IPS-18c (cell line): ENCODE measurements at regions not wholly inside any gene's neighbourhood (a gene's known extent, or its start where the extent isn't known, plus 50 kb on each side); places are given as distances from the start of the nearest gene placed in this dataset.
"Not testable (repeated sequence)": the region's sequence is repeated elsewhere in the genome, so short reads cannot be mapped to it uniquely, and the experiment has no call there.

Source experiments
- H3K4me3 ChIP-seq: 2 replicates; pipeline ENCODE4 v1.7.0; 2013; ENCODE audit warnings: low read depth, mild to moderate bottlenecking, low read length, moderate library complexity; ENCODE audit not compliant: insufficient read depth
- H3K9me3 ChIP-seq: one replicate; pipeline ENCODE4 v1.6.1; 2013; ENCODE audit warnings: mild to moderate bottlenecking, low read length, moderate library complexity; ENCODE audit not compliant: control insufficient read depth, insufficient read depth

DNA sequence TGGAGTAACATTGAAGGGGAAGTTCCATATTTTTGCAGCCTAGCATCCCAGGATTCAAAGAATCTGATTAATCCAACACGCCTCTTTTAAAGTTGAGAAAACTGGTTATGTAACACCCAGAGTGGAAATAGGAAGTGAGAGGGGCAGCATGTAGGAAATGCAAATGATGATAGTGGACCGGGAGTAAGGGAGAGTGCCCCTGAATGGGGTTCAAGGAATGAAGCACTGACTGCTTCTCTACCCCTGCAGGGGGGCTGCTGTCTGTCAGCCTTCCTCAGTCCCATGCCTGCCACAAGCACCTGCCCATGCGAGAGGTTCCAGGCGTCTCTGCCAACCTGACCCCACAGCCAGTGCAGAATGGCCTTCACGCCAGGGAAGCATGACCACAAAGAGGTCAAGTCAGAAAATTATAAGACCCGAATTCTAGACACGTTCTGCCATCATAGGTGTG is 126.5 kb upstream of the CCND2 start:
- Histone ChIP-seq H3K9me3 (no peaks in the 10 kb centered on the region), H3K4me3 (no peak overlapping the region)

DNA sequence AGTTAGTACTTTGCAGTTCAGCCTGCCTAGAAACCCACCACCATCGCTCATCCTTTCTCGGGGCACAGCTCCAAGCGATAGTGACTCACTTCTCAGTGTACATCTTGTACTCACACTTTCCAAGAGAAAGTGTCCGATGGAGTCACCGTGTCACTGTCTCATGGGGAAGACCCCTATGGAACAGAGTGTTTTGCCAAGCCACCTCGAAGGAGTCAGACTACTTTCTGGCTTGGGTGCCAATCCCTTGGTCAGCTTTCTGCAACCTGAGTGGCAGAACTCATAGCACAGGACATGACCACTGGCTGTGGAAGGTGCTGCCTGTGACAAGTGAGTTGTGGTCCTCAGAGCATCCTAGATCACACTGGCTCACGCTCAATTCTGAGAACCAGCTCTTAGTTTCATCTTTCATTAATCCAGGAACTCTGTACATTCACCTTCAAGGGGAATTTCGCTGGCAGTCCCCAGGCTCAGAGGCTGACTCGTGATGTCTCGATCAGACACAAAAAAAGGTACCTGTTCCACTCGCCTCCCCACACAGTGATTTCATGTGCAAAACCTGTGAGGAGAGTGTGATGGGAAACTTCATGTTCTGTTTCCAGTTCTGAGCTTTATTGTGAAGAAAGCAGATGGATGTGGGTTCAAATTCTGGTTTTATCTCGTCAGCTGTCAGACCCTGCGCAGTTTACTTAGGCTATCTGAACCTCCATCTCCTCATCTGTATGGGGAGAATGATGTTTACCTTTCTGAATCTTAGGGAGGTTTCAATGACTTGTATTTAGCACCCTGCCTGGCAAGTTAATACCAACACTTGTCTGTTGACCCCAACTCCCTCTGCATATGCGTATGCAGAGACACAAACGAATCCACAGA is 127.3 kb upstream of the CCND2 start:
- Histone ChIP-seq H3K4me3 (no peak overlapping the region), H3K9me3 (no peaks in the 10 kb centered on the region)

DNA sequence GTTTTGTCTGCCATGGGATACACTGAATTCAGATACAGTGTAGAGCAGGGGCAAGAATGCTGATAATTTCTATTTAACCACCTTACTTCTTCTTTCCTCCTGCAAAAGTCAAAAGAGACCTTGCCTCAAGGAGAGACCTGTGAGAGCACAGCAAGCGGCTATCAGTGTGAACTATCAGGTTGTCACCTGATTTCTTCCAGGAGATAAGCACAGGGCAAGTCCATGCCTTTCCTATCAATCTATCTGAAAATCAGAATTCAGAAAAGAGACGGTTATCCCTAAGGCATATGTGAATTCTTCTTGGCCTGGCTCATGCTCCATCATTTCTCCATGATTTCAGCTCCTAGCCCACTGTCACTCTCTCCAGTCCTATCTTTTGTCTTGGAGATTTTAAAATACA is 128.9 kb upstream of the CCND2 start:
- Histone ChIP-seq H3K9me3 (no peaks in the 10 kb centered on the region), H3K4me3 (no peak overlapping the region)

DNA sequence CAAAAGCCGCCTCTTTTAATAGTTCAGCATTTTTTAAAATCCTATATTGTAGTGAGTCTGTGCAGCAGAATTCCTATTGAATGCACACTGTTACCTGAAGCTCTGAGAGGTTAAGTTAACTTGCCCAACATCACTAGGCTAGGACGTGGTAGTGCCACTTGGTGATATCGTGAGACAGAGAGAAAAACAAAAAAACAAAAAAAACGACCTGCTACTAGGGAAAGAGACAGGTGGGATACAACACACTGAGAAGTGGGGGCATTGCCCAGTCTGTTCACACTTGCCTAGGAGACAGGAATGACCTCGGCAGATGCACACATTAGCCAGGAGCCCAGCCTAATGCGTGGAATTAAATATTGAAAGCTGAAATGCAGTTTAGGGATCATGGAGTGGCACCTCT is 129.7 kb upstream of the CCND2 start:
- no peak overlapping the region for H3K4me3 ChIP-seq
- H3K9me3 ChIP-seq, result no peaks in the 10 kb centered on the region

DNA sequence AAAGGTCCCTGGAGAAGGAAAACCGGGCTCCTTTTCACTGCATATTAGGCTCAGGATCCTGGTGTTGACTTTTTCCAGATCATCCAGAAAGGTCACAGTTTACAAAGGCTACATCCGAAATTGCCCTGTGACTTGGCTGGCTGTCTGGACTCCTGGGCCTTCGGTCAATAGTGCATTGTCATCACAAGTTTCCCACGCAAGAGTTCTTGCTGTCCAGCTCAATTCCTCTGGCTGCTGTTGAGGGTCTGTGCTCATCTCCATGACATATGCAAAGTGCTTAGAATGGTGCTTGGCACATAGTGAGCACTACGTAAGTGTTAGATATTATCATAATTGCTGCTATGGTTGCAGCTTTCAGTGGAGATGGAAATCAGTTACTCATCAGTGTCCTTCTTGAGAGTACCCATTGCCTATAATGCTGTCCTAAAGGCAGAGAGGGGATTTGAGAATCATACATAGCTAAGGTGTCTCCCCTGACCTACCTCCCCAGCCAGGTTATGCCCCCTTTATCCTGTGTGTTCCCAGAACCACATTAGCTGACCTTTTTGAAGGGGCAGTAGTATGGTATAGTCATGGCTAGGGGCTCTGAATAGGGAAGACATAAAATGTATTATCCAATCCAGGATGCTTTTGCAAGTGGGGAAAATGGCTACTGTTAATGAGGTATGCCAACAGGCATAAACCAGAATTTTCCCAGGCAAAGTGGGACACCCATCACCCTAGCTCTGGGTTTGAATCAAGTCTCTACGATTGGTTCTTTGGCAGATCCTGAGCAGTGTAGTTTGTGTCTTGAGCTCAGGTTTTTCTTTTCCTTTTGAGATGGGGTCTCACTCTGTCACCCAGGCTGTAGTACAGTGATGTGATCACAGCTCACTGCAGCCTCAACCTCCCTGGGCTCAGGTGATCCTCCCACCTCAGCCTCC is 132.0 kb upstream of the CCND2 start:
- Histone ChIP-seq H3K4me3 (no peak overlapping the region), H3K9me3 (no peaks in the 10 kb centered on the region)

DNA sequence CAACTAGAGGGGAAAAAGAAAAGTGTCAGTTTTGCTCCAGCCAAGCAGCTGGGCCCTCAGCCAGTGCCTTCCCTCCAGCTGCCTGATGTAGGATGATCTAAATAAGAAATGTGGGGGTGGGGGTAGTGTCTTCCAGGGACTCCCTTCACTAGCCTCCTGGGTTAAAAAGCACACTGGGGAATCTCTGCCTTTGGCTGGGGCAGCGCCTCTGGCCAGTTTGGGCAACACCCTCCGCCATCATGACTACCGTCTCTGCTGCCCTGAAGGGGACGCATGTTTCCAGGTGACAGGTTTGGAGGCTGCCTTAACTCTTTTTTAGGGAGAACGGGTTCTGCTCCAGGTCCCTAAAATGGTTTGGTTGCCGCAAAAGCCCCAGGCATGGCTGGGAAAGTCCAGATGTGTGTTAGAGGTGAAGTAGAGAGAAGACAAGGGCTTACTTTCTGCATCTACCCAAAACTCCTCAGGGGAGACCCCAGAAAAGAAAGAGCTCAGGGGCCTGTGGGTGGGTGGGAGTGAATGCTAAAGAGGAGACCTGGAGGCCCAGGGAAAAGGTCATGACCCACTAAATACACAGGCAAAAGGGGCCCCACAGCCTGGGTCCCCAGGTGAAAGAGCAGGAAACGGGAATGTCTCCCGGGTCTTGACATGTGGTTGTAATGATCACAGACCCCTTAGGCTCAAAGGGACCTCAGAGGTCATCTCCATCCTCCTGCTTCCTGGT is 132.8 kb upstream of the CCND2 start:
- H3K4me3 ChIP-seq, result no peak overlapping the region
- H3K9me3 ChIP-seq, result no peaks in the 10 kb centered on the region

DNA sequence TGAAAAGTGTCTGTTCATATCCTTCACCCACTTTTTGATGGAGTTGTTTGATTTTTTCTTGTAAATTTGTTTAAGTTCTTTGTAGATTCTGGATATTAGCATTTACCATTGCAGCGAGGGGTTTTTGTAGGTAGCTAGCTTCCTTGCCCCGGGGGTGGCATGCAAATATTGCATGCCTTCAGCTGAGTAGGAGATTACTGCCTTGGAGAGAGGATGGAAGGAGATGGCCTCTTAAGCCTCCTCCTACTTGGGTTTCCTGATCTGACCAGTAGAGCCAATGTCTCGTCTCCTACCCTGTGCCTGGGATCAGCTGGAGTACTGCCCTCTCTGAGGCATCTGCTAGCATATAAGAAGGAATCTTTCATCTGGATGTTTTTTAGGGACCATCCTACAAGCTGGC is 134.4 kb upstream of the CCND2 start:
- H3K4me3 ChIP-seq, result no peak overlapping the region

DNA sequence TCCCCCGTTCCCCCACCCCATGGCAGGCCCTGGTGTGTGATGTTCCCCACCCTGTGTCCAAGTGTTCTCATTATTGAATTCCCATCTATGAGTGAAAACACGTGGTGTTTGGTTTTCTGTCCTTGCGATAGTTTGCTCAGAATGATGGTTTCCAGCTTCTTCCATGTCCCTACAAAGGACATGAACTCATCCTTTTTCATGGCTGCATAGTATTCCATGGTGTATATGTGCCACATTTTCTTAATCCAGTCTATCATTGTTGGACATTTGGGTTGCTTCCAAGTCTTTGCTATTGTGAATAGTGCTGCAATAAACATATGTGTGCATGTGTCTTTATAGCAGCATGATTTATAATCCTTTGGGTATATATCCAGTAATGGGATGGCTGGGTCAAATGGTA is 135.0 kb upstream of the CCND2 start:
- not testable (repeated sequence) for H3K4me3 ChIP-seq, H3K9me3 ChIP-seq

More for the DNA sequence above, 134.4 kb upstream of the CCND2 start:
- no peaks in the 10 kb centered on the region for H3K9me3 ChIP-seq

DNA sequence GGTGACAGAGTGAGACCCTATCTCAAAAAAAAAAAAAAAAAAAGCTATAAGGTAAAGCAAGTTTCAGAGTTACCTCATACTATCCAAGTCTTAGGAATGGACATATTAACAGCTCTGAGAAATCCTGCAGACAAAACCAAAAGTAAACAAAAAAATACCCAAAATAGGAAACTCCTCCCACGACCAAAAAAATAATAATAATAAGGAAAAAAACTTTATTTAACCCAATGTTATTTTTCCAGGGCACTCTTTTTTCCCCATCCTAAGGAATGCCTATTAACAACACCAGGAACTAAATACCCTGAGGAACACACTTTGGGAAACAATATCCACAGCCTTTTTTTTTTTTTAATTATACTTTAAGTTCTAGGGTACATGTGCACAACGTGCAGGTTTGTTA is 135.5 kb upstream of the CCND2 start:
- H3K4me3 ChIP-seq, result no peak overlapping the region
- H3K9me3 ChIP-seq, result no peaks in the 10 kb centered on the region

DNA sequence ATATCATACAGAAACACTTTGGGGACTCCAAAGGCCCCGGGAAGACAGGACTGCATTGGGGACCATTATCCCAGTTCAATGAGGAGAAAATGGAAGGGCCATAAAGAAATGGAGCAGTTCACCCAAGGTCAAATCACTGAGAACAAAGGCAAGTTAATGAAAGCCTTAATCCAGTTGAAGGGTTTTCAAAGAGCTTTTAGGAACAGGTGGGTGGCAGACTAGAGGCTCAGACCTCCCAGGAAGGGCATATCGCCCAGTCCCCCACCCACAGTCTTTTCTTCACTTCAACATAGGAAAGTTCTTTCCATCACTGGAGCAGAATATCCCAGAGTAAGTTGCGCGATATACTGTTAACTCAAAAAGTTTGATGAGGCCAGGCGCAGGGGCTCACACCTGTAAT is 136.1 kb upstream of the CCND2 start:
- no peak overlapping the region for H3K4me3 ChIP-seq
- H3K9me3 ChIP-seq, result no peaks in the 10 kb centered on the region

DNA sequence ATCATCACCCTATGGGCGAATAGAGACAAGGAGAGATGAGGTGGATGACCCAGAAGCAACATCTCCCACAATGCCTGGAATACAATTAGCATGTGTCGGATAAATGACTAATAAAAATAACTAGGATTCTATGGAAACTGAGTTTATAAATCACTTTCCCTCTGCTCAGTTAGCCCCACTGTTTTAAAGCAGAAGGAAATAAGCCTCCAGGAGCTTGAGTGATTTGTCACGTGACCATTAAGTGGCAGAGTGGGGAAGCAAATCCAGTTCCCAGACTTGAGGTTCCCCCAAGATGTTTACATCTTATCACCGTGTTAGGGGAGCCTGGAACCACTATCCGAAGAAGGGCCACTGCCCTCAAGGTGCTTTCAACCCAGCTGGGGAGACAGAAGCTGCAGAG is 136.5 kb upstream of the CCND2 start:
- Histone ChIP-seq H3K4me3 (no peak overlapping the region), H3K9me3 (no peaks in the 10 kb centered on the region)

DNA sequence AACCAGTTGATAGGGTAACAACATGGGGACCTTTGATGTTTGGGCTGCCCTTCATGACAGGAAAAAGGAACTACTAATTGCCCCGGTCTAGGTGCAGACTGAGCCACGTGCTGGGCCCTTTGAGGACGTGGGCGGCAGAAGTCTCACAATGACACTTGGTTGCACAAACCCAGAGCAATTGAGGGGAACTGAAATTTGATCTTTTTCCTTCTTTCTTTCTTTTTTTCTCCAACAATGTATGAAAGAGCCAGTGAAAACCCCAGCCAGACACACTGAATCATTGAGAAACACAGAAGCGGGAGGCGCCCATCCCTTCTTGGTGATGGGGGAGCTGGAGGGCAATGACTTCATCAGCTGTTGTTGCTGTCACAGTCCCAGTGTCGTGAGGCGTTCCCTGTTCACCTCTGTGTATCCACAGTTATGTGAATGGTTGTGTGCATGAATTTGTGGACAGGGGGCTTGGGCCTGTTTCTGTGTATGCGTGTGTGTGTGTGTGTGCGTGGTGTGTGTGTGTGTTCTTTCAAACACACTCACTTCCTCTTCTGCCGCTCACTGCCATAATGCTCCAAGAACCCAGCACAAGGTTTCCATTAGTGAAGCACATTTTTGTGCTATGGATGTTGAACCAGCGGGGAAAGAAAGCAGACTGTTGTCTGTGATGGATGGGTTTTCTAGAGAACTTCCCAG is 137.5 kb upstream of the CCND2 start:
- no peaks in the 10 kb centered on the region for H3K9me3 ChIP-seq
- no peak overlapping the region for H3K4me3 ChIP-seq

DNA sequence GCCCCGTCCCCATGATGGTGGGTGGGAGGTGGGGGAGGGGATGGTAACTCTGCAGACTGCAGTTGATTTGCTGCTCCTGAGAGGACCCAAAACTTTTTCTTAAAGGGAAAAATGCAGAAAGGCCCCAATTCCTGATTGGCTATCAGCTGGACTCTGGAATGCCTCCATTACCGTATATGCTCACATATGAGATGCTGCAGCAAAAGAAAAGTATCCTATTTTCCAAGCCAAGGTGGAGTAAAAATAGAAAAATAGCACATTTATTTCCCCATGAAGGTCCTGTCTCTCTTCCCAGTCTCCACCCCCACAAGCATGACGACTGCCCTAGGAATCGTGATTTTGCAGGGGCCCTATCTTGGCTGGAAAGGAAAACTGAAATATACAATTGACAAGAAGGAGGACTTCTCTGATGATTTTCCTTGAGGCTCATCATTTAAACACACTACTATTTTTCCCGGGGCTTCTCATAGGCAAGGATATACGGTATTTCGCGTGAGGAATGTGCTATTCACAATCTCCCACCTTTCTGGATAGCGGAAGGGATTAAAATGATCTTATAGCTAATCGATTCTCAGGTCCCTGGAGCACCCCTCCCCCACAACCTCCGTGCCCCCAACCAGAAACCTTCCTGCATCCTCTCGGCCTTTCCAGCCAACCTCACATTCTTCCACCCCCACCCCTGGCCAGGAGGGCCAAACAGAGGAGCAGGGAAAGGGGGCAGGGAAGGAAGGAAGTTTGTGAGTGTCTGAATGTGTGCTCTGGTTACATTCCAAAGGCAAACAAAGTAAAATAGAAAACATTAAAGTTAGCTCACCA is 138.9 kb upstream of the CCND2 start:
- H3K9me3 ChIP-seq, result no peaks in the 10 kb centered on the region
- peak overlapping the region; percentile 43; the same call in 1 of the 2 replicates for H3K4me3 ChIP-seq

DNA sequence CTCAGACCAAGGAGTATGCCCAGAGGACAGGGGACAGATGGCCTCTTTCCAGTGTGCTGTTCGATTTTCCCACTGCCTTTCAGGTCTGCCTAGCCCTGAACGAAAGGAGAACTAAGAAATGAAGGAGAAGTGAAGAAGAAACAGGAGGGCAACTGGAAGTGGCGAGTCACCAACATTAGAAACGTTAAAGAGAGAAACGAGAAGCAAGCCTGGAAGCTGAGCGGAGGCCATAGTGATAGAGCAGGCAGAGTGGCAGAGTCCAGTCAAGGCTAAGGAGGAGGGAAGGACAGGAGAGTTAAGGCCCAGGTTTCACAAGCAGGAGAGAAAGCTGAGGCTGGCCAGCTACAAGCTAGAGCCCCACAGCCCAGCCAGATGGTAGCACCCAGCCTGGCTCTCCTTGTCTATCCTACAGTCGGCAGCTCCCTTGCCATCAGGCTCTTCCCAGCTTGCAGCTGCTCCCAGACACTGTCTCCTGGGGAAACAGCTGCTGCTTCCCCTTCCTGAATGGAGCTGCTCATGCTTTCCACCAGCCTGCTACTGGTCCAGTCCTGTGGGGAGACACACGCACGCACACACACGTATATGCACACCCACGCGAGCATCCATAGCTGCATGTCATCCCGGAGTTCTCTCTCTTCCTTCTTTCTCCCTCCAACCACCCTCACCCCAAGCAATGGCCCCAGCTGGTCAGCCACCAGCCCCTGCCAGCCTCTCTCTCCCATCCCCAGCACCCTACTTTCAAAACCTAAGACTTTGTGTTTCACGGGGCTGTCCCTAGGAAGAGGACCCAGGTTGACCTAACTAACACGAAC is 139.7 kb upstream of the CCND2 start:
- Histone ChIP-seq H3K9me3 (no peaks in the 10 kb centered on the region), H3K4me3 (peak overlapping the region; percentile 43)

DNA sequence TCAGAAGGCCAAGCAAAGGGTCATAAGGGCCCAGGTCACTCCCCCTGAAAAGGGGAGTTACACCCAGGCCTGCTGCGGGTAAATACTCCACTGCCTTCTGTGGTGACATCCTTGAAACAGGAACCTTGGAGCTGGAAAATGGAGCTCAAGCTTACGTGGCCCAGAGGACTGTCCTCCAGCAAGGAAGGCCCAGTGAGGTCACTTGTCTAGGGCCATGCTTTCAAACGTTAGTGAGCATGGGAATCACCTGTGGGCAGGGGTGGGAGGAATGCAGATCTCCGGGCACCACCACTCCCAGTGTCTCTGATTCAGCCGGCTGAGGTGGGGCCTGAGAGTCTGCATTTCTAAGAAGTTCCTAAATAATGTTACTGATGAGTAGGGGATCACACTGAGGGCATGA is 140.5 kb upstream of the CCND2 start:
- H3K9me3 ChIP-seq, result no peaks in the 10 kb centered on the region
- H3K4me3 ChIP-seq, result no peak overlapping the region
